HUES64 (cell line): ENCODE measurements at regions not wholly inside any gene's neighbourhood (a gene's known extent, or its start where the extent isn't known, plus 50 kb on each side); places are given as distances from the start of the nearest gene placed in this dataset.
"Not testable (repeated sequence)": the region's sequence is repeated elsewhere in the genome, so short reads cannot be mapped to it uniquely, and the experiment has no call there.

Experiments used
- H3K27ac ChIP-seq: 2 replicates; pipeline ENCODE4 v1.7.0; 2013; ENCODE audit warnings: low read depth, low read length, inconsistent platforms
- H3K27me3 ChIP-seq: 2 replicates; pipeline ENCODE4 v1.6.1; 2013; ENCODE audit warnings: mild to moderate bottlenecking, low read length; ENCODE audit not compliant: insufficient read depth
- H3K36me3 ChIP-seq: 2 replicates; pipeline ENCODE4 v1.6.1; 2013; ENCODE audit warnings: mild to moderate bottlenecking, low read length; ENCODE audit not compliant: insufficient read depth
- H3K4me1 ChIP-seq: 2 replicates; pipeline ENCODE4 v1.6.1; 2013; ENCODE audit warnings: mild to moderate bottlenecking, low read length, moderate library complexity; ENCODE audit not compliant: insufficient read depth
- H3K4me3 ChIP-seq: 2 replicates; pipeline ENCODE4 v1.5.1; 2013; ENCODE audit warnings: mild to moderate bottlenecking, low read length, moderate library complexity
- H3K9ac ChIP-seq: 2 replicates; pipeline ENCODE4 v1.6.1; 2013; ENCODE audit warnings: mild to moderate bottlenecking, low read depth, low read length
- H3K9me3 ChIP-seq: 2 replicates; pipeline ENCODE4 v1.6.1; 2013; ENCODE audit warnings: low read depth, low read length; ENCODE audit not compliant: insufficient read depth
- WGBS: fragments of 150-250, 120-280 bp; methylation state at CpG from one replicate; pipeline ENCODE4 v1.1.7; 2013; ENCODE audit warnings: missing lambda C conversion rate; 5-methylcytosine and 5-hydroxymethylcytosine counted together

- H3K36me3 ChIP-seq: no peaks in the 10 kb centered on the region
- H3K4me1 ChIP-seq: no peaks in the 10 kb centered on the region
- H3K27ac ChIP-seq: no peak overlapping the region
- no peak overlapping the region for H3K4me3 ChIP-seq
- no peaks in the 10 kb centered on the region for H3K27me3 ChIP-seq
- no peak overlapping the region for H3K9ac ChIP-seq
- peaks cover 15% of the 10 kb centered on the region; the same call in 1 of the 2 replicates for H3K9me3 ChIP-seq
Measured at GRCh38 chr1:83052865-83053264, 946.1 kb downstream of the TTLL7 start.

- not testable (repeated sequence) for H3K27ac ChIP-seq, H3K27me3 ChIP-seq, H3K9ac ChIP-seq, H3K36me3 ChIP-seq, H3K4me1 ChIP-seq, H3K4me3 ChIP-seq
- 95% methylated on average over 3 of the region's 3 CpGs for WGBS
- peaks cover 15% of the 10 kb centered on the region; the same call in 1 of the 2 replicates for H3K9me3 ChIP-seq
Measured at GRCh38 chr1:83051053-83051452, 947.9 kb downstream of the TTLL7 start.

GRCh38 chr1:83043244-83043643 lies 955.7 kb downstream of the TTLL7 start:
- no peak overlapping the region for H3K9ac ChIP-seq
- no peaks in the 10 kb centered on the region for H3K9me3 ChIP-seq
- H3K4me1 ChIP-seq: no peaks in the 10 kb centered on the region
- no peaks in the 10 kb centered on the region for H3K27me3 ChIP-seq
- no peaks in the 10 kb centered on the region for H3K36me3 ChIP-seq
- no peak overlapping the region for H3K4me3 ChIP-seq
- no peak overlapping the region for H3K27ac ChIP-seq
- 100% methylated on average over 1 of the region's 1 CpG for WGBS

- not testable (repeated sequence) for H3K4me1 ChIP-seq, H3K4me3 ChIP-seq, H3K36me3 ChIP-seq, H3K27me3 ChIP-seq, H3K9me3 ChIP-seq, H3K9ac ChIP-seq, H3K27ac ChIP-seq
- WGBS: 97% methylated on average over 6 of the region's 6 CpGs
Measured at GRCh38 chr1:83039091-83039490, 959.8 kb downstream of the TTLL7 start.

- H3K27me3 ChIP-seq: no peaks in the 10 kb centered on the region
Measured at GRCh38 chr1:83034851-83035250, 964.1 kb downstream of the TTLL7 start.

GRCh38 chr1:83033682-83034081 lies 965.2 kb downstream of the TTLL7 start:
- Histone ChIP-seq H3K9me3 (peaks cover 12% of the 10 kb centered on the region), H3K9ac (no peak overlapping the region), H3K4me1 (peaks cover 4% of the 10 kb centered on the region), H3K4me3 (no peak overlapping the region), H3K27ac (no peak overlapping the region), H3K27me3 (no peaks in the 10 kb centered on the region), H3K36me3 (no peaks in the 10 kb centered on the region)

More at GRCh38 chr1:83034851-83035250, 964.1 kb downstream of the TTLL7 start:
- 98% methylated on average over 5 of the region's 5 CpGs for WGBS
- H3K36me3 ChIP-seq: no peaks in the 10 kb centered on the region
- no peaks in the 10 kb centered on the region for H3K4me1 ChIP-seq
- no peak overlapping the region for H3K9ac ChIP-seq
- peaks cover 12% of the 10 kb centered on the region for H3K9me3 ChIP-seq
- no peak overlapping the region for H3K27ac ChIP-seq
- H3K4me3 ChIP-seq: no peak overlapping the region

GRCh38 chr1:83029916-83030315 lies 969.0 kb downstream of the TTLL7 start:
- H3K27ac ChIP-seq: no peak overlapping the region
- H3K9ac ChIP-seq: no peak overlapping the region
- peaks cover 12% of the 10 kb centered on the region for H3K4me1 ChIP-seq
- H3K4me3 ChIP-seq: no peak overlapping the region
- H3K9me3 ChIP-seq: peaks cover 7% of the 10 kb centered on the region
- H3K36me3 ChIP-seq: no peaks in the 10 kb centered on the region
- H3K27me3 ChIP-seq: no peaks in the 10 kb centered on the region

GRCh38 chr1:83029050-83029449 lies 969.9 kb downstream of the TTLL7 start:
- Histone ChIP-seq H3K9ac (no peak overlapping the region), H3K4me1 (peaks cover 12% of the 10 kb centered on the region), H3K27ac (no peak overlapping the region), H3K36me3 (no peaks in the 10 kb centered on the region), H3K9me3 (peaks cover 7% of the 10 kb centered on the region), H3K4me3 (no peak overlapping the region), H3K27me3 (no peaks in the 10 kb centered on the region)
- WGBS: 95% methylated on average over 2 of the region's 3 CpGs

- Histone ChIP-seq H3K27me3 (no peaks in the 10 kb centered on the region), H3K4me3 (no peak overlapping the region)
Measured at GRCh38 chr1:83028467-83028866, 970.5 kb downstream of the TTLL7 start.

GRCh38 chr1:83027511-83027910 lies 971.4 kb downstream of the TTLL7 start:
- H3K27ac ChIP-seq: no peak overlapping the region
- H3K4me3 ChIP-seq: no peak overlapping the region
- no peaks in the 10 kb centered on the region for H3K36me3 ChIP-seq
- peaks cover 7% of the 10 kb centered on the region for H3K9me3 ChIP-seq
- 83% methylated on average over 1 of the region's 1 CpG for WGBS
- no peaks in the 10 kb centered on the region for H3K27me3 ChIP-seq
- peaks cover 12% of the 10 kb centered on the region for H3K4me1 ChIP-seq
- H3K9ac ChIP-seq: no peak overlapping the region

More at GRCh38 chr1:83028467-83028866, 970.5 kb downstream of the TTLL7 start:
- Histone ChIP-seq H3K36me3 (no peaks in the 10 kb centered on the region), H3K9ac (no peak overlapping the region), H3K27ac (no peak overlapping the region), H3K4me1 (peaks cover 12% of the 10 kb centered on the region), H3K9me3 (peaks cover 7% of the 10 kb centered on the region)

- H3K4me1 ChIP-seq: peaks cover 12% of the 10 kb centered on the region
- no peak overlapping the region for H3K4me3 ChIP-seq
- no peaks in the 10 kb centered on the region for H3K27me3 ChIP-seq
- no CpG with 5 or more reads among the region's 2 CpGs for WGBS
- H3K27ac ChIP-seq: no peak overlapping the region
- peaks cover 7% of the 10 kb centered on the region for H3K9me3 ChIP-seq
- no peaks in the 10 kb centered on the region for H3K36me3 ChIP-seq
- no peak overlapping the region for H3K9ac ChIP-seq
Measured at GRCh38 chr1:83026745-83027144, 972.2 kb downstream of the TTLL7 start.

GRCh38 chr1:83024251-83024767 lies 974.6 kb downstream of the TTLL7 start:
- Histone ChIP-seq H3K9me3 (no peaks in the 10 kb centered on the region), H3K9ac (no peak overlapping the region), H3K27ac (no peak overlapping the region), H3K4me1 (peaks cover 12% of the 10 kb centered on the region), H3K27me3 (no peaks in the 10 kb centered on the region), H3K4me3 (no peak overlapping the region), H3K36me3 (no peaks in the 10 kb centered on the region)
- 100% methylated on average over 2 of the region's 2 CpGs for WGBS
